ENCODE measurements at regions not wholly inside any gene's neighbourhood (a gene's known extent, or its start where the extent isn't known, plus 50 kb on each side); places are given as distances from the start of the nearest gene placed in this dataset.

DNA sequence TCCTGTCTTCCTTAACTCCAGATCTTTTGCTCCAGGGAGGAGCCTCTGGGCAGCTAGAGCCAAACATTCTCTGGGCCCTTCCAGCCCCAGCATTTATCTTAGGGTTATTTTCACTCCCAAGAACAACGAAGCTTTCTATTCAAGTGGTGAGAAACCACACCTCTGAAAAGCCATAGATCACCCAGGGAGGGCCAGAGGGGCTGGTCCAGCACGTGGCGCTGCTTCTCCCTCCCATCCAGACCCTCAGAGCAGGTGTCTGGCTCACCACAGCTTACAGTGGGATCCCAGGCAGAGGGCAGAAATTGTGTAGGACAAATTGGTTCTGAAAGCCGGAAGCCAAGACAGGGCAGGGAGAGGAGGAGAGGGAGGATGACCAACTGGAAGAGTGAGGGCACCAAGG lies 74.0 kb upstream of the PKDCC start:
- TF ChIP-seq, protein P1, sequence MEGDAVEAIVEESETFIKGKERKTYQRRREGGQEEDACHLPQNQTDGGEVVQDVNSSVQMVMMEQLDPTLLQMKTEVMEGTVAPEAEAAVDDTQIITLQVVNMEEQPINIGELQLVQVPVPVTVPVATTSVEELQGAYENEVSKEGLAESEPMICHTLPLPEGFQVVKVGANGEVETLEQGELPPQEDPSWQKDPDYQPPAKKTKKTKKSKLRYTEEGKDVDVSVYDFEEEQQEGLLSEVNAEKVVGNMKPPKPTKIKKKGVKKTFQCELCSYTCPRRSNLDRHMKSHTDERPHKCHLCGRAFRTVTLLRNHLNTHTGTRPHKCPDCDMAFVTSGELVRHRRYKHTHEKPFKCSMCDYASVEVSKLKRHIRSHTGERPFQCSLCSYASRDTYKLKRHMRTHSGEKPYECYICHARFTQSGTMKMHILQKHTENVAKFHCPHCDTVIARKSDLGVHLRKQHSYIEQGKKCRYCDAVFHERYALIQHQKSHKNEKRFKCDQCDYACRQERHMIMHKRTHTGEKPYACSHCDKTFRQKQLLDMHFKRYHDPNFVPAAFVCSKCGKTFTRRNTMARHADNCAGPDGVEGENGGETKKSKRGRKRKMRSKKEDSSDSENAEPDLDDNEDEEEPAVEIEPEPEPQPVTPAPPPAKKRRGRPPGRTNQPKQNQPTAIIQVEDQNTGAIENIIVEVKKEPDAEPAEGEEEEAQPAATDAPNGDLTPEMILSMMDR (IDR thresholded peaks at IDR 0.05; ENCODE audit: low read depth, low read length) = no peak
- no peak for DNase-seq (ENCODE audit: extremely low read depth, low read depth)

DNA sequence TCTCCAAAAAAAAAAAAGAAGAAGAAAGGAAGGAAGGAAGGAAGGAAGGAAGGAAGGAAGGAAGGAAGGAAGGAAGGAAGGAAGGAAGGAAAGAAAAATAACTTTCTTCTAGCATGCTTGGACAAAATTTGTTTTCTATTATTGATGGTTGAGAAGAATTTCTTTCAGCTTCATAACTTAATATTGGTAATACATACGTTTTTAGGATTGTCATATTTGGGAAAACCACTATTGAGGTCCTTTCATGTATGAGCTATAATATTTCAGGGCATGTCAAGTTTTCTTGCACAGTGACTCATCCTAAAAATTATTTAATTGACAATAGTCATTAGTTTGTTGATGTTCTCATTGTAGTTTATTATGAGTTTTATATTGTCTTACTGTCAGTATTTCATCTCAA lies 66.4 kb upstream of the PKDCC start:
- TF ChIP-seq, protein P1 (IDR thresholded peaks at IDR 0.05; ENCODE audit: low read depth, low read length) = no peak
- no peak for DNase-seq (ENCODE audit: extremely low read depth, low read depth)

DNA sequence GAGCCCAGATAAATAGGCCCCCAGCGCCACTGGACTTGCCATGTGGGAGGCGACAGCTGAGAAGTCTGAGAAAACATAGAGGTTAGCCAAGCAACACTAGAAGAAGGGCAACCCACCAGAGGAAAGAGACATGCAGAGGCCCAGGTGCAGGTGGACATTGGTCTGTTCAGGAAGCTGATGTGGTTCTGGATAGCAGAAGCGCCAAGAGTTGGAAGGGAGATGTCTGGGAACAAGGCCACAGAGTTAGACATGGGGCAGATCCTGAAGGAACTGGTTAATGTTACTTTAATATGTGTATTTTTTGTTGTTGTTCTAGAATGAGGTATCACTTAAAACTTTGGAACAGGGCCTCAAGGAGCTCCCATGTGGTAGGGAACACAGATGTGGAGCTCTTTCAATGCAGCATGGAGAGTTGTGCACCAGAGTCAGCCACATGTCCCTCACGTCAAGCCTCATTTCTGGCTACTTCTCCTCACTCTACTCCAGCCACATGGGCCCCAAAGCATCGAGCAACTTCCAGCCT lies 62.2 kb upstream of the PKDCC start:
- no peak for DNase-seq (ENCODE audit: extremely low read depth, low read depth)
- TF ChIP-seq, protein P1 (IDR thresholded peaks at IDR 0.05; ENCODE audit: low read depth, low read length) = no peak

DNA sequence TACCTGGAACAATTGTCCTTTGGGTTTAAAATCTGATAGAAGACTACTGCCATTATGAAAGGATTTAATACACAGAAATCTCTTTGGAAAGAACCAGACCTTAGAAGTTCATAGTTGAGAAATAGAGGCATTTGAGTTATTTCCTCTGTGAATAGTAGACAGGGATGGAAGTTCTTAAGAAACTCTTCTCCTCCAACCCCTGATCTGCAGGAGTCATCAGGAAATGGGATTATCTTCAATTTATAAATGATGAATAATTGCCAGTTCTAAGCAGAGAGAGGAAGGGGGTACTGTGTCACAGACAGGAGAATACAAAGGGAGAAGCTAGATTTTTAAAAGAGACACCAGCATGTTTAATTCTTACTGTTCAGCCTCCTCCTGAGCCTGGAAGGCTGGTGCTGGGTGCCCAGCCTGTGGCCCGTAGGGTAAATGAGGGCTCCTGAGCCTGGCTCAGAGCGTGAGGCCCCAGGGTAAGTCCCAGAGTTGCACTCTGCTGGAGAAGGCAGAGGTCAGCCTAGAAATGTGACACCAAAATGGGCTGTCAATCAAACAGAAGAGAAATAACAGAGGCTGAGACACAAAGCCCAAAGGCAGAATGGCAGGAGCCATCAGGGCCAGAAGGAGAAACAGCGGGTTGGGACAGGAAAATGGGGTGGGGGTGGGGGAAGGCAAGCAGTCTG lies 58.2 kb upstream of the PKDCC start:
- no peak for DNase-seq (ENCODE audit: extremely low read depth, low read depth)

DNA sequence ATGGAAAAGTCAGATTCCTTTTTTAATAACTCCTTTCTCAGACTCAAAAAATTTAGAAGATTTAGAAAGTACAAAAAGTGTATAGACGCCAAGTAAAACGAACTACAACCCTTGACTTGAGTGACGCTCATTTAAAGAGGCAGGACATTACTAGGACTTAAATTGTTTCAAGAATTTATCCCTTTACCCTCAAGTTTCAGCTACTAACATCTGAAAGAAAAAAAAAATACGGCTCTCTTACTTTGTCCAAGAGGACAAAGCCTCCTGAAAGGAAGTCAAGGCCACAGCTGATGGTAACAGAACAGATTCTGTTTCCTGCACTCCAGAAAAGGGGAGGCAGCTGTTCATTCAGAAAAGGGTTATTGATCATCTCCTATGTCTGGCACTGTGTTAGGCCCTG lies 57.6 kb upstream of the PKDCC start:
- TF ChIP-seq, protein P1 (IDR thresholded peaks at IDR 0.05; ENCODE audit: low read depth, low read length) = no peak
- DNase-seq (ENCODE audit: extremely low read depth, low read depth) = no peak

More for the DNA sequence above, 58.2 kb upstream of the PKDCC start:
- TF ChIP-seq, protein P1 (IDR thresholded peaks at IDR 0.05; ENCODE audit: low read depth, low read length) = no peak

DNA sequence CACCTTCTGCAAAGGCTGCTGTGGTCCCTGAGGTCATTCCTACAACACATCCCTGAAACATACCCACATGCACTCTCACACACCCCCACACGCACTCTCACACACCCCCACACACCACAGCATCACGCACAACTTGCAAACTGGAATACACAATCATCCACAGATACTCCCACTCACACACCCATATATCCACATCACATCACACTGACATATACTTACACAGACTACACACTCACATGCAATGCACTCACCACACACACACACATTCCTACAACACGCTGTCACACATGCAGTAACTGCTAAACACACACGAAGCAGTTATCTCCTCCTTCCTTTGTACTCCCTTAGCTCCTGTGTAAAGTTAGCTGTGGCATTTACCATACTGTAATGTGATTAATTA lies 57.1 kb upstream of the PKDCC start:
- DNase-seq (ENCODE audit: extremely low read depth, low read depth) = no peak
- TF ChIP-seq, protein P1 (IDR thresholded peaks at IDR 0.05; ENCODE audit: low read depth, low read length) = no peak

DNA sequence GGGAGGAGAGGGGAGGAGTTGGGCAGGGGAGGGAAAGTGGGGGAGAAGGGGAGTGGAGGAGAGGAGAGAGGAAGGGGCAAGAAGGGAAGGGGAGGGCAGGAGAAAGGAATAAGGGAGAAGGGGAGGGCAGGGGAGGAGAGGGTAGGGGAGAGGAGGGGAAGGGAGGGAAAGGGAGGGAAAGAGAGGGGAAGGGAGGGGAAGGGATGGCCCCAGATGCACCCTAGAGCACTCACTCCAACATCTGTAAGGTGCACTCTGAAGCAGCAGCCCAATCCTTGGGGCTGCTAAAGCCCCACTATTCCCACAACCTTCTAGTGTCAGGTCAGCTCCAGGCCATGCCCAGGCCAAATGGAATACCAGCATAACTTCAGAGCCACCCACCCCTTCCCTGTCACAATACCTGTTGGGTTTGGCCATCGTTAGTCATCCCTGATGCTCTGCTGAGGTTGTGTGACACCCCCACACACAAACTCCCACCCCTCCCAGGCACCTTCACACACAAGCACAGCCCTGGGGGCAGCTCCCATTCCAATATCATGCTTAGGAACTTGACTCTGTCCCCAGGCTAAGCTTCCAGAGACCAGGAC lies 55.7 kb upstream of the PKDCC start:
- no peak for DNase-seq (ENCODE audit: extremely low read depth, low read depth)
- TF ChIP-seq, protein P1 (IDR thresholded peaks at IDR 0.05; ENCODE audit: low read depth, low read length) = no peak

All from AG09319 (cell line).